ENCODE measurements at regions not wholly inside any gene's neighbourhood (a gene's known extent, or its start where the extent isn't known, plus 50 kb on each side); places are given as distances from the start of the nearest gene placed in this dataset.

- Histone ChIP-seq H3K18ac (ENCODE audit: low read length) (no peak overlapping the region), H2AK5ac (ENCODE audit: low read length) (no peak overlapping the region), H3K9ac (ENCODE audit: low read length) (no peak overlapping the region), H3K14ac (ENCODE audit: low read length) (no peak overlapping the region), H4K8ac (ENCODE audit: low read depth, low read length) (no peak overlapping the region), H4K12ac (ENCODE audit: low read depth, low read length) (no peak overlapping the region), H3K36me3 (ENCODE audit: control insufficient read depth in 1 of 2, insufficient read depth in 2 of 2, low read length in 2 of 2) (no peaks in the 10 kb centered on the region), H3K4me2 (ENCODE audit: low read length) (no peak overlapping the region), H3K23ac (ENCODE audit: low read length) (no peak overlapping the region), H3K27ac (ENCODE audit: low read depth, low read length) (no peak overlapping the region), H2BK120ac (ENCODE audit: insufficient read depth, low read length, poor library complexity) (no peak overlapping the region), H3K79me1 (ENCODE audit: low read length) (no peaks in the 10 kb centered on the region), H3K9me3 (ENCODE audit: insufficient read depth, low read depth, low read length) (no peaks in the 10 kb centered on the region), H2BK12ac (ENCODE audit: low read length) (no peak overlapping the region), H2BK5ac (ENCODE audit: low read depth, low read length, poor library complexity) (no peak overlapping the region), H2AFZ (ENCODE audit: insufficient read depth, low read length, poor library complexity) (no peak overlapping the region), H3K4me3 (ENCODE audit: low read depth, low read length) (no peak overlapping the region), H3K27me3 (ENCODE audit: insufficient read depth, low read length) (no peaks in the 10 kb centered on the region), H3K4me1 (ENCODE audit: control insufficient read depth in 1 of 2, insufficient read depth in 2 of 2, low read length in 2 of 2) (no peaks in the 10 kb centered on the region), H3K79me2 (ENCODE audit: control insufficient read depth, insufficient read depth, low read length, poor library complexity) (no peaks in the 10 kb centered on the region), H3K4ac (ENCODE audit: low read depth, low read length) (no peak overlapping the region), H4K91ac (ENCODE audit: low read depth, low read length) (no peak overlapping the region)
- WGBS (ENCODE audit: extremely low coverage, insufficient coverage, insufficient read length) = no CpG with 5 or more reads among the region's 3 CpGs
- DNase-seq = no peak
These were observed 185.5 kb upstream of the GPR149 start for GRCh38 chr3:154615471-154615870.

- Histone ChIP-seq H3K4me1 (ENCODE audit: control insufficient read depth in 1 of 2, insufficient read depth in 2 of 2, low read length in 2 of 2) (no peaks in the 10 kb centered on the region), H3K23ac (ENCODE audit: low read length) (no peak overlapping the region), H2BK120ac (ENCODE audit: insufficient read depth, low read length, poor library complexity) (no peak overlapping the region), H3K4ac (ENCODE audit: low read depth, low read length) (no peak overlapping the region), H2BK5ac (ENCODE audit: low read depth, low read length, poor library complexity) (no peak overlapping the region), H3K27ac (ENCODE audit: low read depth, low read length) (no peak overlapping the region), H2AFZ (ENCODE audit: insufficient read depth, low read length, poor library complexity) (no peak overlapping the region), H3K79me2 (ENCODE audit: control insufficient read depth, insufficient read depth, low read length, poor library complexity) (no peaks in the 10 kb centered on the region), H4K91ac (ENCODE audit: low read depth, low read length) (no peak overlapping the region), H3K36me3 (ENCODE audit: control insufficient read depth in 1 of 2, insufficient read depth in 2 of 2, low read length in 2 of 2) (no peaks in the 10 kb centered on the region), H3K27me3 (ENCODE audit: insufficient read depth, low read length) (no peaks in the 10 kb centered on the region), H3K4me3 (ENCODE audit: low read depth, low read length) (no peak overlapping the region), H3K18ac (ENCODE audit: low read length) (no peak overlapping the region), H2BK12ac (ENCODE audit: low read length) (no peak overlapping the region), H4K8ac (ENCODE audit: low read depth, low read length) (no peak overlapping the region), H3K9ac (ENCODE audit: low read length) (no peak overlapping the region), H4K12ac (ENCODE audit: low read depth, low read length) (no peak overlapping the region), H3K79me1 (ENCODE audit: low read length) (no peaks in the 10 kb centered on the region), H2AK5ac (ENCODE audit: low read length) (no peak overlapping the region), H3K14ac (ENCODE audit: low read length) (no peak overlapping the region), H3K9me3 (ENCODE audit: insufficient read depth, low read depth, low read length) (no peaks in the 10 kb centered on the region), H3K4me2 (ENCODE audit: low read length) (no peak overlapping the region)
- no peak for DNase-seq
- no CpG with 5 or more reads among the region's 3 CpGs for whole genome bisulfite sequencing (ENCODE audit: extremely low coverage, insufficient coverage, insufficient read length)
These were observed 184.6 kb upstream of the GPR149 start for GRCh38 chr3:154614601-154615000.

DNA sequence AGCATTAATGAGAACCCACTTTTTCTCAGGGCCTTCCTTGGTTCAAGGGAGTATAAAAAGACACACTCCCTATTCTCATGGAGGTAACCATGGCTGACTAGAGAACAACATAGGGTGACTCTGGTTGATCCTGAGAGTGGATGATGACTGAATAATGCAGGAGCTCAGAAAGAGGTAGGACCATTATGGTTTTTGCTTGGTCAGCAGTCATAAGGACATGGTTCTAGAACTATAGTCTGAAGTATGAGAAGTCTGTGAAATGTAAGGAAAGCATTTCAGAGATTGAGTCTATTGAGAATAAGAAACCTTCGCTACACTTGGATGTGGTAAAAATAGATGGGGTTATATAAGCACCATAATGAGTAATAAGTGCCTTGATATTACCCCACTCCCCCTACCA, 184.1 kb upstream of the GPR149 start:
- H3K79me2 ChIP-seq (ENCODE audit: control insufficient read depth, insufficient read depth, low read length, poor library complexity) = no peaks in the 10 kb centered on the region
- DNase-seq = no peak
- H3K4ac ChIP-seq (ENCODE audit: low read depth, low read length) = no peak overlapping the region
- no peak overlapping the region for H2BK5ac ChIP-seq (ENCODE audit: low read depth, low read length, poor library complexity)
- no peaks in the 10 kb centered on the region for H3K9me3 ChIP-seq (ENCODE audit: insufficient read depth, low read depth, low read length)
- H3K23ac ChIP-seq (ENCODE audit: low read length) = no peak overlapping the region
- H3K9ac ChIP-seq (ENCODE audit: low read length) = no peak overlapping the region
- H2BK120ac ChIP-seq (ENCODE audit: insufficient read depth, low read length, poor library complexity) = no peak overlapping the region
- no peak overlapping the region for H3K18ac ChIP-seq (ENCODE audit: low read length)
- no peak overlapping the region for H4K8ac ChIP-seq (ENCODE audit: low read depth, low read length)
- no peak overlapping the region for H2BK12ac ChIP-seq (ENCODE audit: low read length)
- H3K79me1 ChIP-seq (ENCODE audit: low read length) = no peaks in the 10 kb centered on the region
- H3K4me3 ChIP-seq (ENCODE audit: low read depth, low read length) = no peak overlapping the region
- no peak overlapping the region for H3K27ac ChIP-seq (ENCODE audit: low read depth, low read length)
- no peak overlapping the region for H3K14ac ChIP-seq (ENCODE audit: low read length)
- no peak overlapping the region for H2AFZ ChIP-seq (ENCODE audit: insufficient read depth, low read length, poor library complexity)
- no CpG with 5 or more reads among the region's 1 CpG for WGBS (ENCODE audit: extremely low coverage, insufficient coverage, insufficient read length)
- no peaks in the 10 kb centered on the region for H3K36me3 ChIP-seq (ENCODE audit: control insufficient read depth in 1 of 2, insufficient read depth in 2 of 2, low read length in 2 of 2)
- no peaks in the 10 kb centered on the region for H3K27me3 ChIP-seq (ENCODE audit: insufficient read depth, low read length)
- H3K4me2 ChIP-seq (ENCODE audit: low read length) = no peak overlapping the region
- no peak overlapping the region for H4K91ac ChIP-seq (ENCODE audit: low read depth, low read length)
- H2AK5ac ChIP-seq (ENCODE audit: low read length) = no peak overlapping the region
- no peaks in the 10 kb centered on the region for H3K4me1 ChIP-seq (ENCODE audit: control insufficient read depth in 1 of 2, insufficient read depth in 2 of 2, low read length in 2 of 2)
- H4K12ac ChIP-seq (ENCODE audit: low read depth, low read length) = no peak overlapping the region

DNA sequence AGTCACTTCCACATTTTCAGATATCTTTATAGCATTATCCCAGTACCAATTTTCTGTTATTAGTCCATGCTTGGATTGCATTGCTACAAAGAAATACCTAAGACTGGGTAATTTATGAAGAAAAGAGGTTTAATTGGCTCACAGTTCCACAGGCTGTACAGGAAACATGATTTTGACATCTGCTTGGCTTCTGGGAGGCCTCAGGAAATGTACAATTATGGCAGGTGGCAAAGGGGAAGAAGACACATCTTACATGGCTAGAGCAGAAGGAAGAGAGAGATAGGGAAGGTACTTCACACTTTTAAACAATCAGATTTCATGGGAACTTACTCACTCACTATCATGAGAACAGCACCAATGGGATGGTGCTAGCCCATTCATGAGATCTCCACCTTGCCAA, 172.3 kb upstream of the GPR149 start:
- Histone ChIP-seq H3K79me2 (ENCODE audit: control insufficient read depth, insufficient read depth, low read length, poor library complexity) (no peaks in the 10 kb centered on the region), H3K4ac (ENCODE audit: low read depth, low read length) (no peak overlapping the region), H3K27me3 (ENCODE audit: insufficient read depth, low read length) (no peaks in the 10 kb centered on the region), H2AFZ (ENCODE audit: insufficient read depth, low read length, poor library complexity) (no peak overlapping the region), H2AK5ac (ENCODE audit: low read length) (no peak overlapping the region), H3K79me1 (ENCODE audit: low read length) (no peaks in the 10 kb centered on the region), H3K9ac (ENCODE audit: low read length) (no peak overlapping the region), H3K9me3 (ENCODE audit: insufficient read depth, low read depth, low read length) (no peaks in the 10 kb centered on the region), H4K8ac (ENCODE audit: low read depth, low read length) (no peak overlapping the region), H2BK12ac (ENCODE audit: low read length) (no peak overlapping the region), H3K23ac (ENCODE audit: low read length) (no peak overlapping the region), H3K27ac (ENCODE audit: low read depth, low read length) (no peak overlapping the region), H3K36me3 (ENCODE audit: control insufficient read depth in 1 of 2, insufficient read depth in 2 of 2, low read length in 2 of 2) (no peaks in the 10 kb centered on the region), H3K14ac (ENCODE audit: low read length) (no peak overlapping the region), H4K12ac (ENCODE audit: low read depth, low read length) (no peak overlapping the region), H2BK5ac (ENCODE audit: low read depth, low read length, poor library complexity) (no peak overlapping the region), H3K18ac (ENCODE audit: low read length) (no peak overlapping the region), H3K4me2 (ENCODE audit: low read length) (no peak overlapping the region), H3K4me1 (ENCODE audit: control insufficient read depth in 1 of 2, insufficient read depth in 2 of 2, low read length in 2 of 2) (no peaks in the 10 kb centered on the region), H3K4me3 (ENCODE audit: low read depth, low read length) (no peak overlapping the region), H4K91ac (ENCODE audit: low read depth, low read length) (no peak overlapping the region), H2BK120ac (ENCODE audit: insufficient read depth, low read length, poor library complexity) (no peak overlapping the region)
- no peak for DNase-seq

GRCh38 chr3:154598166-154598565, 168.2 kb upstream of the GPR149 start:
- 100% methylated on average over 1 of the region's 3 CpGs for WGBS (ENCODE audit: extremely low coverage, insufficient coverage, insufficient read length)
- no peaks in the 10 kb centered on the region for H3K9me3 ChIP-seq (ENCODE audit: insufficient read depth, low read depth, low read length)

More at GRCh38 chr3:154598166-154598565, 168.2 kb upstream of the GPR149 start:
- Histone ChIP-seq H2AFZ (ENCODE audit: insufficient read depth, low read length, poor library complexity) (no peak overlapping the region), H2BK12ac (ENCODE audit: low read length) (no peak overlapping the region), H3K4me3 (ENCODE audit: low read depth, low read length) (no peak overlapping the region), H3K27ac (ENCODE audit: low read depth, low read length) (no peak overlapping the region), H4K12ac (ENCODE audit: low read depth, low read length) (no peak overlapping the region), H3K27me3 (ENCODE audit: insufficient read depth, low read length) (no peaks in the 10 kb centered on the region), H3K4ac (ENCODE audit: low read depth, low read length) (no peak overlapping the region), H3K14ac (ENCODE audit: low read length) (no peak overlapping the region), H3K9ac (ENCODE audit: low read length) (no peak overlapping the region), H3K4me2 (ENCODE audit: low read length) (no peak overlapping the region), H4K8ac (ENCODE audit: low read depth, low read length) (no peak overlapping the region), H3K79me1 (ENCODE audit: low read length) (no peaks in the 10 kb centered on the region), H3K18ac (ENCODE audit: low read length) (no peak overlapping the region), H3K4me1 (ENCODE audit: control insufficient read depth in 1 of 2, insufficient read depth in 2 of 2, low read length in 2 of 2) (no peaks in the 10 kb centered on the region), H3K36me3 (ENCODE audit: control insufficient read depth in 1 of 2, insufficient read depth in 2 of 2, low read length in 2 of 2) (no peaks in the 10 kb centered on the region), H3K79me2 (ENCODE audit: control insufficient read depth, insufficient read depth, low read length, poor library complexity) (no peaks in the 10 kb centered on the region), H2AK5ac (ENCODE audit: low read length) (no peak overlapping the region), H4K91ac (ENCODE audit: low read depth, low read length) (no peak overlapping the region), H3K23ac (ENCODE audit: low read length) (no peak overlapping the region), H2BK5ac (ENCODE audit: low read depth, low read length, poor library complexity) (no peak overlapping the region), H2BK120ac (ENCODE audit: insufficient read depth, low read length, poor library complexity) (no peak overlapping the region)
- DNase-seq = no peak
